GM12865 (cell line): ENCODE measurements at regions not wholly inside any gene's neighbourhood (a gene's known extent, or its start where the extent isn't known, plus 50 kb on each side); places are given as distances from the start of the nearest gene placed in this dataset.

ENCODE experiments used
- DNase-seq: peaks from one replicate; pipeline ENCODE4 v3.0.0; 2010; ENCODE audit warnings: low read depth
- H3K4me3 ChIP-seq: 2 replicates; pipeline ENCODE4 v1.5.1; 2011; ENCODE audit warnings: mild to moderate bottlenecking, low read depth, low read length, control low read depth
- TF ChIP-seq, protein P1 (sequence below): IDR thresholded peaks from 2 replicates; pipeline ENCODE4 v1.5.1; 2011; ENCODE audit warnings: low read length, control low read depth, low read depth, inconsistent platforms; ENCODE audit not compliant: insufficient read depth; ENCODE audit errors: missing control alignments

DNA sequence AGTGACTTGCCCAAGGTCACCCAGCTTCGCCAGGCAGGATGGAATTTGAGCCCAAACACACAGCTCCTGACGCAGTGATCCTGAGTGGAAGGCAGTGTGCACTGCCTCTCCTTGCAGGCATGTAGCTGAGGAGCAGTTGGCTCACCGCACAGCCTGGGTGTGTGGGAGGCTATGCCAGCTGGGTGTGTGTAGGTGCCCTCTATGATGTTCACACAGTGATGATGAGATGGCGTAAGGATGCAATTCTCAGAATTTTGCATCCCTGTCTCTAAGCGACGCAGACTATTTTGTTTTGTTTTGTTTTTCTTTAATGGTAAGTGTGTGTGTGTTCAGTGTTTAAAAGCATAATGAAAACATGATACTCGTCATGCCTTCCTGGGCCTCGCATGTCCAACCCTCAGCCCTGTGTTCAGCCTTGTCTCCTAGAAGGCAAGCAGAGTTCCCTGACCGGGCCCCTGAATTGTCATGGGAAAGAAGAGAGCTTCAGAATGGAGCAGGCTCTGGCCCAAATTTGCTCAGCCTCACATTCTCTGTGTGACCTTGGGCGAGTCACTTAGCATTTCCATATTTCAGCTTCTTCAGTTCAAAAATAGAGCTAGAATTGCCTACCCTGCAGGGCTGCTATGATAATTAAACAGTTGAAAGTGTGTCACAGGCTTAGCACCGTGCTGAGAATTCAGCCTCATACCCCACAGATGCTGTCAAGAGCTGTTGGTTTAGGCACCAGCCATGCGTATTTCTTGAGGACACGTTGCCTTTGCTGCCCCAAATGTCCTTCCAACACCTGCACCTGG, 603.6 kb upstream of the RAB6C start:
- DNase-seq: no peak
- TF ChIP-seq, protein P1, sequence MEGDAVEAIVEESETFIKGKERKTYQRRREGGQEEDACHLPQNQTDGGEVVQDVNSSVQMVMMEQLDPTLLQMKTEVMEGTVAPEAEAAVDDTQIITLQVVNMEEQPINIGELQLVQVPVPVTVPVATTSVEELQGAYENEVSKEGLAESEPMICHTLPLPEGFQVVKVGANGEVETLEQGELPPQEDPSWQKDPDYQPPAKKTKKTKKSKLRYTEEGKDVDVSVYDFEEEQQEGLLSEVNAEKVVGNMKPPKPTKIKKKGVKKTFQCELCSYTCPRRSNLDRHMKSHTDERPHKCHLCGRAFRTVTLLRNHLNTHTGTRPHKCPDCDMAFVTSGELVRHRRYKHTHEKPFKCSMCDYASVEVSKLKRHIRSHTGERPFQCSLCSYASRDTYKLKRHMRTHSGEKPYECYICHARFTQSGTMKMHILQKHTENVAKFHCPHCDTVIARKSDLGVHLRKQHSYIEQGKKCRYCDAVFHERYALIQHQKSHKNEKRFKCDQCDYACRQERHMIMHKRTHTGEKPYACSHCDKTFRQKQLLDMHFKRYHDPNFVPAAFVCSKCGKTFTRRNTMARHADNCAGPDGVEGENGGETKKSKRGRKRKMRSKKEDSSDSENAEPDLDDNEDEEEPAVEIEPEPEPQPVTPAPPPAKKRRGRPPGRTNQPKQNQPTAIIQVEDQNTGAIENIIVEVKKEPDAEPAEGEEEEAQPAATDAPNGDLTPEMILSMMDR: no peak
- H3K4me3 ChIP-seq: no peak overlapping the region

DNA sequence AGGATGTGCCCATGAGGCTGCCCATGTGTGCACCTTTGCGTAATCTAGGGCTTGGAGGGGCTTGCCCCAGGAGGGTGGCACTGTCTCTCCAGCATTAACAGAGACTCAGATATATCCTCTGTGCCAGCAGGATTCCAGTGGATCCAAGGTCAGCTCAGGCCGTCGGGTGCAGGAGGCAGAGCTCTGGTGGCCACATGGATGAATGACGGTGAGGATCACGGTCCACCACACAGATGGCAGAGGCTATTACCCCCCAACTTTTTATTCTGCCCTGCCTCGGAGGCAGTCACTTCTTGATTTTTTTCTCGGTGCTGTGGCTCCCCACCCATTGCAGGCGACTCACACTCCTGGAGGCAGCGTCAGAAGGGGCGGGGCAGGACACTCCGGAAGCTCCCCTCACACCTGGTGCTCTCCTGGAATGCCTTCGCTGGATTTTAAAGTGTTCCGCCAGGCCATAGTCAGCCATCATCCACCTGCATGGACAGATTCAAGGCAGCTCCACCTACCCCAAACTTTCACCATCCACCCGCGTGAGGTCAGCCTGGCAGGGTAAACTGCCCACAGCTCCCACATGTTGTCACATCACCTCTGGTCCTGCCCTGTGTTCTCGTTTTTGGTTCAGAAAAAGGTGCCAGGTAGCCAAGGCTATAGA, 602.9 kb upstream of the RAB6C start:
- H3K4me3 ChIP-seq: no peak overlapping the region
- DNase-seq: no peak
- TF ChIP-seq, protein P1: no peak

DNA sequence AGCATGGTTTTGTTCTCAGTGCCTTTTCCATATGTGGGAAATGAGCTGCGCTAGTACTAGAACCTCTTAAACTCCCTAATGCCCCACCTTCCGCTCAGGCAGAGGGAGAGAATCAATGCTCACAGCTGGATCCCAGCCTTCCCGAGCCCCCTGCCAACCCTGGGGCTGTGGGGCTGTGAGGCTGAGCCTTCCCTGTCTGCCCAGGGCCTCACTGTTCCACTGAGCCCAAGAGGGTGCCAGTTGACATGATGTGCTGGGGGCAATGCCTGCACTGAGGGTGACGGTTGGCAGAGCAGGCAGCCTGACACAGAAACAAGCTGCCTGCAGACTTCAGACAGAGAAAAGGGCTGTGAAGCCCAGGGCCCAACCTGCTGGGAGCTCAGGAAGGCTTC, 602.4 kb upstream of the RAB6C start:
- DNase-seq: no peak
- H3K4me3 ChIP-seq: no peak overlapping the region
- TF ChIP-seq, protein P1: no peak

DNA sequence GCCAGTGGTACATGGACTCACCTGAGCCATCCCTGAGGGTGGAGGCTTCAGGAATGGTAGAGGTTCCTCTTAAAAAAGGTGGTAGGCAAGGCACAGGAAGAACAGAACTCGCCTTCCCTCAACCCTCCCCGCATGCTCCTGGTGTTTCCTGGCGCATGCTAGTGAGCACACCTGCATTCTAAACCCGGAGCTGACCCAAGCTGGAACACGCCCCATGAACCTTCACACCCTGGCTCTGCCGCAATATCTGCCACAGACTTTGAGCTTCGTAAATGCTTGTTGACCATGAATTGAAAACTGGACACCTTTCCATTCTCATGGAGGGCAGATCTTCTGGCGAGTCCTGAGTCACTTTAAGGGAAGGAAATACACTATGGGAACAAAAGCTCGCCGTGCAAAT, 601.3 kb upstream of the RAB6C start:
- TF ChIP-seq, protein P1: no peak
- no peak for DNase-seq

DNA sequence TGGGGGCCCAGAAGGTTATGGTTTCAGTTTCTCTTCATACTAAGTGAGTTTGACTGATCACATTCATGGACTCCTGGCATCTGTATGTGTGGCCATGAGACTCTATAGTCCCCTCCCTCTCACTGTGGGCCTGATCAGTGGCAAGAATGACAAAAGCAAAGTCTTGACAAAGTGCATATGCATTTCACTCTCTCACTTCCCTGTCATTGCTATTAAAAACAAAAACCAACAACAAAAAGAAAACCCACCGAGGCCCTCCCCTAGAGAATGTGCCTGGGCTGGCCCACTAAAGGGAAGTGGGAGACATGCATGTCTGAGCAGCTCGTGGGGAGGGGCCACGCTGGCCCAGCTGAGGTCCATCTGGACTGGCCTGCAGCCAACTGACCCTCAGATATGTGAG, 600.1 kb upstream of the RAB6C start:
- peak; percentile 53 for DNase-seq
- TF ChIP-seq, protein P1: no peak

More for the DNA sequence above, 601.3 kb upstream of the RAB6C start:
- H3K4me3 ChIP-seq: no peak overlapping the region

DNA sequence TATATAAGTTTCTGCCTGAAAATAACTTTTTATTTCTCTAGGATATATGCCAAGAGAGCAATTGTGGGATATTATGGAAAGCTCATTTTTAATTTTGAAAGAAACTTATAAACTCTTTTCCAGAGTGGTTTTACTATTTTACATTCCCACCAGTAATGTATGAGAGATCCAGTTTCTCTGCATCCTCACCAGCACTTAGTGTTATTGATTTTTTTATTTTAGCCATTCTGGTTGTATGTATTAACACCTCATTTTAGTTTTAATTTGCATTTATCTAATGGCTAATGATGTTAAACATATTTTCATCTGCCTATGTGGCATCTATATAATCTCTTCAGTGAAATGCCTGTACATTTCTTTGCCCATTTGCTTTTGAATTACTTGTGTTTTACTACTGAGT, 597.7 kb upstream of the RAB6C start:
- H3K4me3 ChIP-seq: no peak overlapping the region
- DNase-seq: no peak
- TF ChIP-seq, protein P1: no peak

More for the DNA sequence above, 600.1 kb upstream of the RAB6C start:
- no peak overlapping the region for H3K4me3 ChIP-seq
